K562 (cell line): ENCODE measurements at regions not wholly inside any gene's neighbourhood (a gene's known extent, or its start where the extent isn't known, plus 50 kb on each side); places are given as distances from the start of the nearest gene placed in this dataset.

Source experiments
- ATAC-seq: fragments of 200-7000 bp; cut with Tn5 transposase; 3 replicates; pipeline ENCODE4 v1.9.1; 2020; ENCODE audit warnings: moderate library complexity
- BruUV-seq: library from RNA; stranded (reverse); fragments of 400-500 nt; replicated peaks from 2 replicates; lab custom pipeline; 2021; lab: Mats Ljungman, UMichigan
- CTCF ChIA-PET: fragments of 300-600 bp; formaldehyde crosslinking; extraction: SDS; loops from one replicate; lab custom pipeline; 2021; ENCODE audit warnings: low intra/inter-chr PET ratio; lab: Yijun Ruan, JAX
- POLR2A ChIA-PET: fragments of 300-600, 350-650 bp; sonication (Branson Sonifier 250); formaldehyde crosslinking; extraction: SDS; loops from one replicate; lab custom pipeline; 2021; ENCODE audit warnings: antibody characterized with exemption, inconsistent platforms; lab: Yijun Ruan, JAX
- DNase-seq, 4 experiments: peaks; one replicate each; pipeline versions ENCODE4 v3.0.0 to v3.0.0-alpha.2; 2011 to 2018; ENCODE audit warnings: low spot score in 3 of 4, mixed read lengths in 3 of 4; ENCODE audit errors: extremely low read depth in 1 of 4
- FAIRE-seq: peaks from 2 replicates; lab custom pipeline; 2011; peaks lifted over from hg19 to GRCh38; lab: Jason Lieb, UNC
- H2AFZ ChIP-seq: 2 replicates; pipeline ENCODE4 v1.6.0; 2011; ENCODE audit warnings: low read depth, low read length, control low read depth, inconsistent platforms
- H3K27ac ChIP-seq: fragments of 200-600 bp; 3 replicates; pipeline ENCODE4 v1.8.0; 2011; ENCODE audit warnings: low read depth, mild to moderate bottlenecking, control low read depth, inconsistent platforms, low read length, moderate library complexity, mixed read lengths; ENCODE audit errors: extremely low read depth
- H3K27me3 ChIP-seq, 2 experiments: fragments of 300-600 bp in 1 of 2; 2 replicates in 1 of 2; 3 replicates in 1 of 2; pipeline versions ENCODE4 v1.6.0 to v1.8.0; 2011; ENCODE audit warnings: inconsistent platforms in 2 of 2, low read length in 2 of 2, mild to moderate bottlenecking in 1 of 2, mixed read lengths in 1 of 2, moderate library complexity in 1 of 2; ENCODE audit not compliant: control insufficient read depth in 2 of 2, insufficient read depth in 2 of 2
- H3K36me3 ChIP-seq: fragments of 300-600 bp; 3 replicates; pipeline ENCODE4 v1.8.0; 2011; ENCODE audit warnings: mild to moderate bottlenecking, low read length, inconsistent platforms; ENCODE audit not compliant: control insufficient read depth, insufficient read depth
- H3K4me1 ChIP-seq, 2 experiments: fragments of 200-600 bp in 1 of 2; replicated peaks in 1 of 2; 2 replicates in 1 of 2; 3 replicates in 1 of 2; pipeline versions ENCODE4 v1.5.1 to v1.8.0; 2011; ENCODE audit warnings: inconsistent platforms in 2 of 2, low read length in 2 of 2, mild to moderate bottlenecking in 1 of 2, mixed read lengths in 1 of 2, moderate library complexity in 1 of 2; ENCODE audit not compliant: control insufficient read depth in 2 of 2, insufficient read depth in 2 of 2
- H3K4me2 ChIP-seq: 2 replicates; pipeline ENCODE4 v1.6.1; 2011; ENCODE audit warnings: low read length, control low read depth, inconsistent platforms, mixed read lengths; ENCODE audit not compliant: insufficient read depth
- H3K4me3 ChIP-seq: fragments of 200-600 bp; sonication (generic), shearing (Covaris generic); 2 replicates; pipeline ENCODE4 v1.5.1; 2016; ENCODE audit warnings: control low read depth, inconsistent platforms
- H3K79me2 ChIP-seq: fragments of 200-600 bp; 3 replicates; pipeline ENCODE4 v1.8.0; 2011; ENCODE audit warnings: low read length, inconsistent platforms; ENCODE audit not compliant: control insufficient read depth, insufficient read depth
- H3K9ac ChIP-seq, 2 experiments: 2 replicates each; pipeline versions ENCODE4 v1.6.0 to v1.6.1; 2011; ENCODE audit warnings: low read depth in 2 of 2, low read length in 2 of 2, control low read depth in 1 of 2, inconsistent platforms in 1 of 2, mild to moderate bottlenecking in 1 of 2, mixed read lengths in 1 of 2; ENCODE audit not compliant: insufficient read depth in 1 of 2
- H3K9me1 ChIP-seq: one replicate; pipeline ENCODE4 v1.6.0; 2011; ENCODE audit warnings: inconsistent platforms, mild to moderate bottlenecking, low read length, moderate library complexity; ENCODE audit not compliant: control insufficient read depth, insufficient read depth
- H3K9me3 ChIP-seq: replicated peaks from 2 replicates; pipeline ENCODE4 v1.5.1; 2011; ENCODE audit warnings: low read depth, low read length, inconsistent platforms; ENCODE audit not compliant: control insufficient read depth, insufficient read depth
- H4K20me1 ChIP-seq: replicated peaks from 2 replicates; pipeline ENCODE4 v1.6.1; 2011; ENCODE audit warnings: low read length, inconsistent platforms, mixed read lengths; ENCODE audit not compliant: control insufficient read depth, insufficient read depth
- CBX3 ChIP-seq, 2 experiments: IDR thresholded peaks; 1 replicate in 1 of 2; 2 replicates in 1 of 2; pipeline ENCODE4 v1.6.1; 2012; ENCODE audit warnings: inconsistent platforms in 2 of 2, low read length in 2 of 2, borderline replicate concordance in 1 of 2, control low read depth in 1 of 2
- CLOCK ChIP-seq: fragments of 250-450 bp; sonication (Bioruptor Pico); IDR thresholded peaks from 2 replicates; pipeline ENCODE4 v1.4.0; 2020; ENCODE audit warnings: mild to moderate bottlenecking, moderate library complexity, borderline replicate concordance
- ELF4 ChIP-seq: fragments of 450-650 bp; formaldehyde crosslinking; IDR thresholded peaks from 2 replicates; pipeline ENCODE4 v1.4.0; 2022; ENCODE audit warnings: missing genetic modification characterization
- HSF4 ChIP-seq: fragments of 250-450 bp; sonication (Bioruptor Pico); IDR thresholded peaks from 2 replicates; pipeline ENCODE4 v2.1.2; 2022; ENCODE audit warnings: mild to moderate bottlenecking, moderate library complexity, borderline replicate concordance
- NEUROD1 ChIP-seq: fragments of 150-350 bp; IDR thresholded peaks from 2 replicates; pipeline ENCODE4 v1.6.1; 2014; ENCODE audit warnings: borderline replicate concordance, low read length, low read depth; ENCODE audit not compliant: partially characterized antibody
- PBX2 ChIP-seq, 2 experiments: IDR thresholded peaks in 1 of 2; conservative IDR thresholded peaks in 1 of 2; 2 replicates each; pipeline ENCODE4 v1.6.1; 2016; ENCODE audit warnings: low read depth in 2 of 2, mild to moderate bottlenecking in 1 of 2, missing compliant biosample characterization in 1 of 2, missing genetic modification characterization in 1 of 2, moderate library complexity in 1 of 2
- RBM34 ChIP-seq: fragments of 200-400 bp; formaldehyde crosslinking; IDR thresholded peaks from 2 replicates; pipeline ENCODE4 v1.6.1; 2018; ENCODE audit warnings: low read length, borderline replicate concordance; ENCODE audit not compliant: insufficient read depth
- SLC30A9 ChIP-seq: fragments of 250-450 bp; sonication (Bioruptor Pico); IDR thresholded peaks from 2 replicates; pipeline ENCODE4 v1.8.0; 2022; ENCODE audit warnings: mild to moderate bottlenecking, moderate library complexity
- SMARCB1 ChIP-seq: IDR thresholded peaks from 2 replicates; pipeline ENCODE4 v1.6.1; 2011; ENCODE audit warnings: improper control_type of control experiment, low read depth; ENCODE audit not compliant: insufficient read length
- TCF7L2 ChIP-seq: fragments of 150-350 bp; IDR thresholded peaks from 2 replicates; pipeline ENCODE4 v1.6.1; 2016; ENCODE audit warnings: low read depth, mild to moderate bottlenecking, low read length, moderate library complexity
- TRIM28 ChIP-seq: fragments of 450-650 bp; IDR thresholded peaks from 2 replicates; pipeline ENCODE4 v1.6.1; 2017
- ZBTB43 ChIP-seq: sonication (generic); formaldehyde crosslinking; IDR thresholded peaks from 2 replicates; pipeline ENCODE4 v1.8.0; 2023; ENCODE audit warnings: mild to moderate bottlenecking, missing genetic modification reagents
- ZNF280A ChIP-seq: fragments of 450-650 bp; IDR thresholded peaks from 2 replicates; pipeline ENCODE4 v1.6.1; 2018; ENCODE audit warnings: mild to moderate bottlenecking, low read depth; ENCODE audit not compliant: partially characterized antibody
- ZNF444 ChIP-seq: fragments of 250-450 bp; sonication (Bioruptor Pico); IDR thresholded peaks from 2 replicates; pipeline ENCODE4 v1.4.0; 2020; ENCODE audit warnings: mild to moderate bottlenecking, moderate library complexity
- WGBS: fragments of 100-300 bp; shearing (Covaris generic); methylation state at CpG from one replicate; pipeline ENCODE4 v1.1.6; 2016; ENCODE audit warnings: low coverage, mixed read lengths; ENCODE audit not compliant: insufficient coverage; ENCODE audit errors: missing lambda C conversion rate; 5-methylcytosine and 5-hydroxymethylcytosine counted together
- in situ Hi-C: fragments of 300-500 bp; cut with MboI; formaldehyde crosslinking; loops from 4 replicates; pipeline ENCODE4 v1.15.0; 2018; ENCODE audit warnings: inconsistent platforms, mixed read lengths
- intact Hi-C: fragments of 100-400 bp; cut with micrococcal nuclease; formaldehyde crosslinking; loops from 2 replicates; pipeline ENCODE4 v1.14.2; 2022

- Histone ChIP-seq H3K4me3 (no peak overlapping the region), H3K36me3 (no peaks in the 10 kb centered on the region), H3K27me3 (no peaks in the 10 kb centered on the region), H3K9me3 (0 out of 2 replicates have a peak, but pooled peaks cover 2% of the 10 kb centered on the region), H2AFZ (no peak overlapping the region), H3K27ac (no peak overlapping the region), H3K4me1 (no peaks in the 10 kb centered on the region), H4K20me1 (no peaks in the 10 kb centered on the region), H3K4me2 (no peak overlapping the region), H3K9ac (no peak overlapping the region), H3K79me2 (no peaks in the 10 kb centered on the region), H3K9me1 (no peaks in the 10 kb centered on the region)
- FAIRE-seq (no peak), DNase-seq (peak in 1 of 4 experiments; percentile 1), ATAC-seq (no peak)
- CTCF ChIA-PET: no interaction called here
- in situ Hi-C loops (no loop called here), intact Hi-C loops (no loop called here)
- 3% methylated on average over 2 of the region's 2 CpGs for WGBS
- no TSS peak for BruUV-seq
- POLR2A ChIA-PET: no interaction called here
- TF ChIP-seq CLOCK (no peak), TRIM28 (0 out of 2 replicates have a peak, but pooled peaks have one; percentile 25), ZNF444 (CRISPR knock-in tag) (no peak), ELF4 (no peak), RBM34 (no peak), ZNF280A (peak; percentile 33), HSF4 (CRISPR knock-in tag) (no peak), SMARCB1 (no peak), ZBTB43 (no peak), CBX3 (IDR thresholded peaks at IDR 0.05; ENCODE audit: borderline replicate concordance in 1 of 2, low read length in 2 of 2) (peak in 1 of 2 experiments; percentile 68; a peak in 2 of 3 replicates), SLC30A9 (CRISPR knock-in tag) (no peak), NEUROD1 (no peak), TCF7L2 (no peak), PBX2 (CRISPR knock-in tag; IDR thresholded peaks at IDR 0.05; ENCODE audit: low read depth) (no peak), PBX2 (tag; conservative IDR thresholded peaks at IDR 0.05; ENCODE audit: low read depth) (no peak)
Measured at GRCh38 chr4:153880983-153881382, 92.1 kb upstream of the SFRP2 start.
